ENCODE measurements at regions not wholly inside any gene's neighbourhood (a gene's known extent, or its start where the extent isn't known, plus 50 kb on each side); places are given as distances from the start of the nearest gene placed in this dataset.

- TF ChIP-seq CTCF (IDR thresholded peaks at IDR 0.05; ENCODE audit: low read length) (no peak), EZH2 (IDR thresholded peaks at IDR 0.05; ENCODE audit: borderline replicate concordance, low read length) (no peak)
Measured at GRCh38 chr6:147935656-147936055, 407.0 kb upstream of the SASH1 start.

Data from OCI-LY1 (cell line).